ENCODE measurements at regions not wholly inside any gene's neighbourhood (a gene's known extent, or its start where the extent isn't known, plus 50 kb on each side); places are given as distances from the start of the nearest gene placed in this dataset.
A peak's percentile ranks its signal among the peaks of the same experiment; 100 is the strongest.

DNA sequence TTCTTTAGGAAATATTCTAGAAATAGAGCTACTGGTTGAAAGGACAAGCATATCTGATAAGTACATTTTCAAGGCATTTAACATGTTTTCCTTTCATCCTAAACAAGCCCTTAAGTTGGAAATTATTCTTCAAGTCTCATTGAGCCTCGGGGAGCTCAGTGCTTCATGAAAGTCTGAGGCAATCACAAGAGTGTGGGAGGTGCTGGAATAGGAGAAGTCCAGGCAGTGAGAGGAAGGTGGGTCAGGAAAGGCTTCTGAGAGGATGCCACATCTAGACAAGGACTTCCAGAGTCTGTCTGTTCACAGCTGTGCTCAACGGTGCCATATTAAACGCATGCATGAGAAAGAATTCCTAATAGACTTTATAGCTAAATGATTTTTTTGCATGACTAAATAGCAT is 69.8 kb downstream of the CD83 start:
- no peak for DNase-seq

DNA sequence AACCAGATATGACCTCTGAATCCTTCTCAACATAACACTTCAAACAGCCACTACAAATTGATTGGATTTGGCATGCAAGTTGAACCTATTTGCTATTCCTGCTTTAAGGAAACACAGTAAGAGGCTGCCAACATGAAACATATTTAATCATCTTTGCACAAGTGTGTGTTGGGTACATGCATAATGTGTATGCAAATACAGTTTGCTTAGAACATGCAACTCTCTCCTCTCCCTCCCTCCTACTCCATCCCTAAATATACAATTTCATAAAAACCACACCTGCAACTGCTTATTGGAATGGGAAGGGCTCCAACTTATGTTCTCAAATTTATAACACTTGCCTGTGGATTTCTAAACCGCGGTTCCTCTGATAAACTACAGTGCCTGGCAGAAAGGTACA is 71.5 kb downstream of the CD83 start:
- no peak for DNase-seq

DNA sequence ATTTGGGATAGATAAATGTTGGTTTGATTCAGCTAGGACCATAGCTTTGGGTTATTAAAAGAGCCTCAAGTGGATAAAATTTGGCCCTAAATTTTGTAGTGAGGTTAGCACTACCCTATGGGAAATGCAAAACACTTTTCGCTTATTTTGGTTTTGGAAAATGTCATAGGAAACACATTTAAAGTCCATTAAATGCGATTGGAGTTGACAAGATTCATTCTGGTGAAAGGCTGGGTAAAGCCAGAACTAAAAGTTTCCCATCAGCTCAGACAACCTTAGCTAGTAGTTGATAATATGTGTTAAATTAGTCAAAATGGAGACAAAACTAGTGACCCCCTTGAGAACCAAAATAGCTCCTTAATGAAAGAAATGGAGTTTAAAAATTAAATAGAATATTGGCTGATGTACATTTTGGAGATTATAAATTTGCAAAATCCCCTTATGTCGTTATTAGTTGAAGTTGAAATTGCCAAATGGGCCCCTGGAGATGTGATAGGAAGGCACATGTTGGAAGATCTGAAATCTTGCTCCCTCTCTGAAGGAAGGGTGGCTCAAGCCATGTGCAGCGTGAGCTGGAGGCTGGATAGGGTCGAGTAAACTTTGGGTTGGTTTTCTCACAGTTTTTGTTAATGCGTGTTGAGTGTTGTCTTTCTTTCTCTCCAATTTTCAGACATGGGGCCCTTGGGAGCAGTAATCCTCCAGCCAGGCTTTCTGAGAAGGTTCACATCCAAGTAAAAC is 72.8 kb downstream of the CD83 start:
- DNase-seq = no peak

DNA sequence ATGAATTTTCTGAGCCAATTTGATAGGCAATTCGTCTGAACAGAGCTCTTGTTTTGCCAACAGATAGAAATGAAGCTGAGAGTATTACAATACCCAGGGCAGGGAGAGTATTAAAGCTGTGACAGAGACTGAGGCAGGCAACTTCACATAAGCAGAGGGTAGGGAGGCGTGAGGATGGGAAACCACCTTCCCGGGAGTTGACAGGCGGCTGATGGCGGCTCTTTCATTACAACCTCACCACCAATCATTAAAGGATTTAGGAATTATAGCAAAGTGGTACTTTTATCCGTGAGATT is 73.3 kb downstream of the CD83 start:
- no peak for DNase-seq

DNA sequence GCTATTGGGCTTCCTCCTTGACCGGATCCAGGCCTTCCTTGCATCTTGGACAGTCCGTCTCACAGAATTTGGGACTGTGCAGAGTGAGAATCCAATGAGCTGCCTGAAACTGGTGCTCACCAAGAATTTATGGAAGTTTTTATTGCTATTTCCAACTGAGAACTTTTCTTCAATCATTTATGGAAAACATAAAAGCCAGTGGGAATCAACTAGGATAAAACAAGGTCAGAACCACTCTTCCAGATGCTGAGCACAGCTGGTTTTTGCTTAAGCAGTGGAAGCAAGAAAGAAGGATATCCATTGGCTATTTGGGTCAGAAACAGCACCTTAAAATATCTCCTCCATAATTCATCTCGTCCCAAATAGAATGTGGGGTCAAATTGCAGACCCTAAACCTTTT is 74.2 kb downstream of the CD83 start:
- no peak for DNase-seq

DNA sequence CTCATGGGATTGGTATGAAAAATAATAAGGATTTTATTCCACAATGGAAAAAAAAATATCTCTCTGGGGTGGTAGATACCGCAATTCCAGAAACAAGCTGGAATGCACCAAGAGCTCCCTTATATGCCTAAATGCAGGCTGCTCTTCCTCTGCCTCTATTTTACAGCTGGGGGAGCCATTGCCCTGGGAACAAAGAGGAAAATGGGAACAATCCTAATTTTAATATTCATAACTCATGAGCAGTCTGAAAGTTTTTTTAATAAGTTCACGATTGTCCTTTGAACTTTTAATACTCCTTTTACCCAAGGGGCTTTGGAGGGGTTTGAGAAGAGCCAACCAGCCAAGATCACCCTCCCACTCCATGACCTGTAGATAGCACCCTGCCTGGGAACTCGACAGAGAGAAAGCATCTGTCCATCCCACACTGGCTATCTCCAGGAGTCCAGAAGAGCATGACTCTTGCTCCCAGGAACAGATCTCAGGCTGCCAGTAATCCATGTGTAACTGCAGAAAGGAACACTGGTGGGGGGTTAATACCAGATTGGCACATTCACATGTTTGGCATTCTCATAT is 74.7 kb downstream of the CD83 start:
- no peak for DNase-seq

DNA sequence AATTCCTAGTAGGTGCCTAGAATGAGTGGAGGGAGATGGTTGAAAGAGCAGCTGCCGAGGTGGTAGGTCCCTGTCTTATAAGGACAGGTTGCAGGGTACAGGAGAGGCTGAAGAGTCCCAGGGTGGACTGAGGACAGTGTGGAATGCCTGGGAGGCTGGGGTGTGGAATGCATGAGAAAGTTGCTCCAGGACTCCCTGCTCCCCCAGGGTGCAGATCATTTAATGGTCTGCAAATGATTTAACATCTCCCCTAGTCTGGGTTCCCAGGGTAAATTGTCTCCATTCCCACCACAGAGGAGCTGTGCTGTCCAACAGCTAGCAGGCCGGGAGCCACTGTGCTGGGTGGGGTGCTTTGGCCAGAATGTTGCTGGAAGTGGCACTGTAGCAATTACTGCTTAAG is 76.0 kb downstream of the CD83 start:
- no peak for DNase-seq

DNA sequence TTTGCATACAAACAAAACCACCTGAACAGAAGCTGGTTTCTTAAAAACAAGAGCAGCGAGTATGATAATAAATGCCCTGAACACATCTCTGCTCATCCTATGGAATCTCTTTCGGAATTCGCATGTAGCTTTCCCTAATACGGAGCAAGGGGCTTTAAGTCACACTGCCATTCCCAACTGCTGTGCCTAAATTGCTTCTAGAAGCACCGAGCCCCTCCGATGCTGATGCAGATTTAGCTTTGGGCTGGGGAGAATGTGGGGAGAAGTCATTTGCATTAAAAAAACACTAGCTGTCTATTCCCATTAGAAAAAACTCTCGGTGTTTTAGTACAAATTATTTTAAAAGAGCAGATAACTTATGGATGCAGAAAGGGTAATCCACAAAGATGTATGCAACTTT is 76.9 kb downstream of the CD83 start:
- no peak for DNase-seq

DNA sequence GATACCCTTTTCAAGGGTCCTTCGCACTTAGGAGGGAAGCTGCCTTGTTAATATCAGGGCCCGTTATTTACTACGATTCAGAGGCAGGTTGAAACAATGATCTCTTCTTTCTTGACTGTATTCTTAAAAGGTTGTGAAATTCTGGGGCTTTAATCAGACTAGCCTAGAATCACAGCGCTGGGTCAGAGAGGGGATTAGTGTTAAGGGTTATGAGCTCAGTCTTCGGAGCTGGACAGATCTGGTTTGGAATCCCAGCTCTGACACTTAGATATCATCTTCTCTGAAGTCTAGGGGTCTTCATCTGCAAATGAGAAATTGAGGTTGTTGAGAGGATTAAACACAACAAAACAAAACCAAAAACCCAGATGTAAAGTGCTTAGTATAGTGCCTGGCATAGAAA is 77.4 kb downstream of the CD83 start:
- no peak for DNase-seq

DNA sequence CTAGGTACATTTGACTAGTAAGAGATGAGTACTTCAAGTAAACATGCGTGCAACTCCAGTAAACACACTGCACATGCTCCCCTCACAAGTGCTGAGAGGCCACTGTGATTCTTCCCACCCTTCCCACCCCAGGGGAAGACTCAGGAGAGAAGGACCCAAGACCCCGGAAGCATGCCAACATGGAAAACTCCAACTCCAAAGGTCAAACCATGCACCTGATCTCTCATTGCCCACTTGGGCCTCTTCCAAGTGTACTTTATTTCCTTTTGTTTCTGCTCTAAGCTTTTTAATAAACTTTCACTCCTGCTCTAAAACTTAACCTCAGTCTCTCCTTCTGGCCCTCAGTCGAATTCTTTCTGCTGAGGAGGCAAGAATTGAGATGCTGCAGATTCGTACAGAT is 78.5 kb downstream of the CD83 start:
- DNase-seq = no peak

DNA sequence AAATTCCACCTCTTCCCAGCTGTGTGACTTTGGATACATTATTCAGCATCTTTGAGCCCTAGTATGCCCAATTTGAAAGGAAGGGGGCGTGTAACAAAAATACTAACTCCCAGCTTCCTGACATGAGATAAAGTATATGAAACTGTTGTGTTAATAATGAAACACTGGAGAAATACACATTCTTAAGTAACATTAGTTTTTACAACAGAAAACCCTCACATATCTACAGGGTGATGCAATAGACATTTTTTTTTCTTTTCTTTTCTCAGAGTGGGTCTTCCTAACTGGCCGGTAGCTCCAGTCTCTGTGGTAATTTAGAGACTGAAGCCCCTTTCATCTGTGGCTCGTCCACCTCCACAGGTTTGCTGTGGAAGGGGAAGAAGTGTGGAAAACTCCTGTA is 79.5 kb downstream of the CD83 start:
- no peak for DNase-seq

DNA sequence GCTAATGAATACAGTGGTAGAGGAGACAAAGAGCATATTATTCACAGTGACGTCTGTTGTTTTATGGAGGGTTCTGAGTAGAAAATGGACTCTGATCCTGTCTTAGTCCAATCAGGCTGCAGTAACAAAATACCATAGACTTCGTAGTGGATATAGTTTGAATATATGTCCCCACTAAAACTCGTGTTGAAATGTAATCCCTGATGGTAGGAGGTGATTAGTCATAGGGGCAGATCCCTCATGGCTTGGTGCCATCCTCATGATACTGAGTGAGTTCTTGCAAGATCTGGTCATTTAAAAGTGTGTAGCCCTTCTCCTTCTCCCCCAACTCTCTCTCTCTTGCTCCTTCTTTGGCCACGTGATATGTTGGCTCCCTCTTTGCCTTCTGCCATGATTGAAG is 82.5 kb downstream of the CD83 start:
- no peak for DNase-seq

DNA sequence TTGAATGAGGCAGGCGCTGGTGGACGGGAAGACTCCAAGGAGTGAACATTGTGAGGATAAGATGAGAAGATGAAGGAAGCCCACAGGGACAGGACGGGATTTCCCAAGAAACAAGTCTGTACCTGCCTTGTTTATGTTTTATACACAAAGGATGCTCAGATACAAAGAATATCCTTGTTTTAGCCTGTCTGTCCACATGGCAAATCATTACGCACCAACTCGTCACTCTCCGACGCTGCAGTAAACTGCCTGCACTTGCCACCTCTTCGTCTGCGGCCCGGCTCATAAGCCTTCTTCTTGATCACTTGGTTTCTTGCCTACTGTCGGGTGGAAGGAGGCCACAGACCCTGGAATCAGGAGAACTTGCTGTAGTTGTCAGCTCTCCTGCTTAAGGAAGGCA is 85.4 kb downstream of the CD83 start:
- DNase-seq = no peak

DNA sequence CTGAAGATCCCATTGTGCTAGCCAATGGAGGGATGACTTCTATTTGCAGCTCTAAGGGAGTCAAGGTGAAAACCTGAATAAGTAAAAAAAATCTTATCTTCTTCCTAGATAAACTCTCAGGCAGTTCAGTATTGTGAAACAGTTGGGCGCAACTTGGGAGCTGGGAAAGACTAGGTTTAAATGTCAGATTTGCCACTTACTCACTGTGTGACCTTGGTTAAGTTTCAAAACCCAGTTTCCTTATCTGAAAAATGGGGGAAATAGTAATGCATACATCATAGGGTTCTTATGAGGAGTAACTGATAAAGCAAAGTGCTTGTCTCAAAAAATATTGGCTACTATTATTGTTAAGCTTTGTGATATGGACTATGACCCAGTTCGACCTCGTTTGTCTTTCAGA is 88.8 kb downstream of the CD83 start:
- DNase-seq = no peak

DNA sequence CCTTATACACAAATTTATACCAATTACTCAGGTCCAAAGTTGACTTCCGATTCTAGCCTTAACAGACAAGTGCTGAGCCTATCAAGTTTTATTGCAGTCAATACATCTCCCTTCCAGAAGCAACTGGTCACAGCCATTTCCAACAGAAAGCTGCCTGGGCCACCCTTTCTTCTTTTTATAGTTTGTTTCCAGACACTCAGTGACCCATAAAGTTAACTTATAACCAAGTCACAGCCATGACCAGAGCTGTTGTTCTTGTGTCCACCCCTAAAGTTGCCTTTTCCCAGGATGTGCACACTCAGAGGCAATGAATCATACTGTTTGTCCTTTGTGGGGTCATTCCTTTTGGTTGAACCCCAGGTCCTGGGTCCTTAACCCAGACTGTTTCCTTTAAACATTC is 89.9 kb downstream of the CD83 start:
- no peak for DNase-seq

DNA sequence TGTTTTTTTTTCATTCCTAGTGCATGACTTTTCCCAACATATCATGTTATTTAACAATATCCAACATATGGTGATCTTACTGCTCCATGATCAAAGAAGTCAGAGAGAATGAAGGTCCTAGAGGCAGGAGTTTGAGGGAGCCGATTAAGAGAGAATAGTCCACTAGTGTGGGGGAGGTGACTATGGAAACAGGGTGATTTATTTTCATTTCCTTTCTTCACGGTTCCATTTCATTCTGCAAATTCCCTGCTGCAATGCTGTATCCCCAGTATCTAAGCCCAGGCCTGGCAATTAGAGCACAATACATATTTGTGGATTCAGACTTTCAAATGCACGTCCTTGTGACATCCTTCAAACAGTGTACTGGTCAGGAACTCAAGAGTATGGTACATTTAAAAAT is 91.4 kb downstream of the CD83 start:
- no peak for DNase-seq

DNA sequence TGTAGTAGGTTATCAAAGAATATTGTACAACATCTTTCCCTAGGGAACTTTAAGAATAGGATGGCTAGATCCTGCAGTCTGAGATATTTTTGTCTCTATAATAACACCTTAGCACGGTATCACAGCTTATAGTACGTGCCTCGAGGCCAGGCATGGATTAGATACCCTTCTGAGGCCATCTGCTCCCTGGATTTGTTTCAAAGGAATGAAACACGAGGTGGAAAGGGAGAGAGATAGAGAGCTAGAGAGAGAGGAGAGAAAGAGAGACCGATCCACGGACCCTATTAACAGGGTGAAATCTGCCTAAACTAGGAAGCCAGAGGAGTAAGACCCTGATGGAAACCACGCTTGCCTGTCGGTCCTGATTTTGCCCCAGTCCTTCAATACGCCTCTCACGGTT is 92.5 kb downstream of the CD83 start:
- no peak for DNase-seq

DNA sequence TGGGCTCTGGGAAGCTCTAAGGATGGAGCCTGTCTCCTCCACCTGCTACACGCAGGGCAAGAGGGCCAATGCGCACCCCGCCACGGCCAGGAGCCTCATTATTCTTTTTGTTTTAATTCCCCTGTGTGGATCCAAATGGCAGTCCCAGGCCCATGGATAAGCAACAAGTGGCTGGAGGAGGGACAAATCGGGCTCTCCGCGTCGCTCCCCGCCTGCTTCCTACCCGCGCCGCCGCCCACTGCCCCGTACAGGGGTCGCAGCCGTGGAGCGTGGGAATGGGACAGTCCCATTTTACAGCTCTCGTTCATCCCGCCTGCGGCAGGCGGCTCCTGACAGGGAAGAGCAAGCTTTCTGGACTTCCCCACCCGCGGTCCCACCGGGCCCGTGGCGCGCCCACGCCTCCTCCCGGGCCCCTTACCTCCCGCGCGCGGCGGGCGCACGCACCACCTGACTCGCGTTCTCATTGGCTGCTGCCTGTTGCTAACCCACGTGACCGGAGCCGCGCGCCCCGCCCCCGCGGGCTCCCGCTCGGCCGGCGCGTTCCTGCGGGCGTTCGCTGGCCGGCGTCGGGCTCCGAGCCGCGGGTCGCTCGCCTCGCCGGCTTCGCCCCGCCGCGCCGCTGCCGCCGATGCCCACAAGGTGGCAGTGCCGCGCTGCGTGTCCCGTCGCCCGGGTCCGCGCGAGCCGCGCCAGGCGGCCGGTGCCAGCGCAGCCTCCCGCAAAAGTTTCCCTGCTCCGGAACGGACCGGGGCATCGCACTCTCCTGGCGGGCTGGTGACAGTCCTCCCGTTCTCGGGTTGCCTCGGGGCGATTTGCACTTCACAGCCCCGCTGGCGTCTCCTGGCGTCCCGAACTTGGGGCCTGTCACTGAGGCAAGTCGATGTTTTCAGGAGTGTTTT is 93.3 kb downstream of the CD83 start:
- DNase-seq = peak; percentile 54

DNA sequence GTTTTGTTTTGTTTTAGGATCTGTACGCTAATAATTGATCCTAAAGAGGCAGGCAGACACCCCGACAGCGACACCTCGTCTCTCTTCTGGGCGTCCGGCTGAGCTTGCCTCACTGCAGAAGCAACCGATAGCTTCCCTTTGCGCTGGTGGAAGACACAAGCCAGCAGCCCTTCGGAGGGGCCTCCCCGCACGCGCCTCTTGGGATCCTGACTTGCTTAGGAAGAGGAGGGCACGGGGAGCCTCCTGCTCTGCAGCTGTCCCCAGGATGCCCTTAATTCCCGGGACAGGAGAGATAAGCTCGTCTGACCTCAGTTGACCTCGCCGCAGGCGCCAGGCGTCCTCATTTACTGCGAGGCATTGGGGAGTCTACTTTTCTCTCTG is 94.0 kb downstream of the CD83 start:
- DNase-seq = no peak

DNA sequence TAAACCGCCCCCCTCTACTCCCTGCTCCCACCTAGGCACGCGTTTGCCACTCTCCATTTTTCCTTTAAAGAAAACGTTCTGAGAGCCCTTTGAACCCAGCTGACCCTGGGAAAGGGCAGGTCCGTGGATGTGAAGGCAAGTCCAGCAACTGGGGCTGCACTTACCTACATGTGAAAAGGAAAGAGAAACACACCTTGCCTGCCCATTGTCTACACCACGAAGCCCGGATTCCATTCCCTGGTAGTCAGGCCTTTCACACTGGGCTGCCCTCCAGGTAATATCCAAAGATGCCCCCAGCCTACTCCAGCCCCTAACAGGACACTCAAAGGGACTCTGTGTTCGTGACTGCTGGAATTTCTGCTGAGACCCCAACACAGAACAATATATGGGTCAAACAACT is 94.4 kb downstream of the CD83 start:
- DNase-seq = no peak

DNA sequence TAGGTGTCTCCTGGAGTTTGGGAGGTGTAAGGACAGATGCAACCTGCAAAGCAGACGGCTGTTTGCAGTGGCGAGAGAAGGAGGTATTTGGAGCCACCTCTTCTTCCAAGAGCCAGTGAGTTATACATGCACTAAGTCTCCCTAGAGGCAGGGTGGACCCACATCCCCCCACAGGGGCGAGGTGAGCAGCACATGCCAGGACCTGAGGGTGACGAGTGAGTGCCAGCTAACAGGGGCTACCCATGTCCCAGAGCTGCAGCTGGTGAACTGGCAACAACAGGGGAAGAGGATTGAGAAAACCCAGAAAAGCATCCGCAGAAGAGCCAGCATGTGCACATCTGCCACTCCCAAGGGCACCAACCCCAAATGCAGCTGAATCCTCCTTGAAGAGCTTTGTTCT is 95.1 kb downstream of the CD83 start:
- no peak for DNase-seq

DNA sequence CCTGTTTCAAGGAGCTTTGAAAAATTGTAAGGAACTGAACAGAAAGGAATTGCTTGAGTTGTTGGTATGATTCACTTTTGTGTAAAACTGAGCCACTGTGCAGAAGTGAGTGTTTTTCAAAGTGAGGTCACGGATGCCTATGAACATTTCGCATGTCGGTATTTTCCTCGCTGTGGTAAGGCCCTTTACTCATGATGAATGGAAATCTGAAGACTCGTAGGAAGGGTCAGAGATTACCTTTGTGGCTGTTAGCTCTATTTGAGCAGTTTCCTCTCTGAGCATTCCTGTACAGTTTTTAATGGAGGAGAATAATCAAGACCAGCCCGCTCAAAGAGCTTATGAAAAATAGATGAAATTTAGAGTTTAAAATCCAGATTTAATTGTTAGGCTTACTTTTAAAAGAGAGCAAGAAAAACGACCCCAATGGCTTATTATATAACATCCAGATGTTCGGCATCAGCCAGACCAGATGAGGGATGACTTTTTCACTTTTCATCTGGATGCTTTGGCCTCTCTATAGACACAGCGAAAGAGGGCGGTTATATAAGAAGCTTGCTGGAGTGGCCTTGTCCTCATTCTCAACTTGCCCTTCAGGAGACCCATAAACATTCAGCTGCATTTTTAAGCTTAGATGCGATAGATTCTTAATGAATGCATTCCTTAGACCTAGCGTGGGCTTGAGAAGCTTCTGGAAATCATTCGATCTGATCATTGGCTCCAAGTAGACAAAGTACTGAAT is 99.5 kb downstream of the CD83 start:
- no peak for DNase-seq

DNA sequence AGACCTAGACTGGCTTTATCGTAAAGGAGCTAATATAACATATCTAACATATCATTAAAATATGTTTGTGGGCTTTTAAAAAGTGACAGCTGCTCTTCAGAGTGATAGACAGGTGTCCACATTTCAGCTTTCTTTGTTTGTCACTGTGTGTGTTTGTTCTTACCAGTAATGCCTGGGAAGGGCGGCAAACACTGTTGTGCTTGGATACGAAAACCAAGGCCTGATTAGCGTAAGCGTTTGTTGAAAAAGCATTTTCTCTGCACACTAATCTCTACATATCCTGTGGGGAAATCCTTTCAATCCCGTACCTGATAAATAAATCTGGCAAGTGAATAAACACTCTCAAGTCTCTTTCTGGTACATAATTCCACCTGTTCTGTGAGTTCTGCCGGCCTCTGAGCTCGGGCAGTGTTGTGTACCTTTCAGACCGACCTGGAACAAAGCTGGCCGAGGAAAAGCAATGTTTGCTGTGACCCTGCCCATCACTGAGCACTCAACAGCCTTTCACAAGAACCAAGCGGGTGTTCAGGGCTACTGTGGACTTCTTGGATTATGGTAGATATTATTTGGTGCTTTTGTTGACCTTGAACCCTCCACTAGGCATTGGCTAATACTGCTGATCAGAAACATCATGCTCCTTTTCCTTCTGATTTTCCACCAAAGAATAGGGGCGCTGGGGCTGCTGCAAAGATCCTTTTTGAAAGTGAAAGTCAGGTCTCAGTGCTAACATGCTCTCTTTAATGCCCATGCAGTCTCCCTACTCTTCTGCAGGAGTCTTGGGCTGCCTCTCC is 100.4 kb downstream of the CD83 start:
- no peak for DNase-seq

Data from NCI-H2107 (cell line).